PC-3 (cell line): ENCODE measurements at regions not wholly inside any gene's neighbourhood (a gene's known extent, or its start where the extent isn't known, plus 50 kb on each side); places are given as distances from the start of the nearest gene placed in this dataset.

ENCODE experiments used
- ATAC-seq: fragments of 200-7000 bp; cut with Tn5 transposase; 2 replicates; pipeline ENCODE4 v1.9.1; 2020; ENCODE audit warnings: mild to moderate bottlenecking, moderate library complexity
- BruUV-seq: library from RNA; stranded (reverse); fragments of 400-500 nt; replicated peaks from 2 replicates; lab custom pipeline; 2021; lab: Mats Ljungman, UMichigan
- CTCF ChIA-PET: fragments of 300-600 bp; sonication (Branson Sonifier 250); formaldehyde crosslinking; loops from one replicate; lab custom pipeline; 2022; ENCODE audit warnings: antibody characterized with exemption; lab: Charles Lee
- POLR2A ChIA-PET: fragments of 300-600 bp; sonication (Branson Sonifier 250); formaldehyde crosslinking; loops from one replicate; lab custom pipeline; 2022; ENCODE audit warnings: antibody characterized with exemption; ENCODE audit not compliant: unreplicated experiment; lab: Charles Lee
- DNase-seq: peaks from one replicate; pipeline ENCODE4 v3.0.0-alpha.2; 2015
- H2AFZ ChIP-seq: fragments of 300-600 bp; sonication (generic); 2 replicates; pipeline ENCODE4 v1.6.0; 2016; ENCODE audit warnings: antibody characterized with exemption, low read length
- H3F3A ChIP-seq: fragments of 300-600 bp; sonication (generic); one replicate; pipeline ENCODE4 v1.6.0; 2017; ENCODE audit warnings: antibody characterized with exemption, low read length, control low read depth, mild to moderate bottlenecking; ENCODE audit not compliant: unreplicated experiment
- H3K27ac ChIP-seq: fragments of 300-600 bp; sonication (generic); 2 replicates; pipeline ENCODE4 v1.5.1; 2016; ENCODE audit warnings: mild to moderate bottlenecking, low read length
- H3K27me3 ChIP-seq: fragments of 300-600 bp; sonication (generic); 2 replicates; pipeline ENCODE4 v1.6.1; 2016; ENCODE audit warnings: low read length, mixed read lengths
- H3K36me3 ChIP-seq: fragments of 300-600 bp; sonication (generic); 2 replicates; pipeline ENCODE4 v1.6.1; 2016; ENCODE audit warnings: low read depth, mixed run types, low read length, mixed read lengths
- H3K4me1 ChIP-seq: fragments of 300-600 bp; sonication (generic); 2 replicates; pipeline ENCODE4 v1.5.1; 2016; ENCODE audit warnings: low read length; ENCODE audit not compliant: insufficient read depth
- H3K4me2 ChIP-seq: fragments of 300-600 bp; sonication (generic); 2 replicates; pipeline ENCODE4 v1.6.0; 2016; ENCODE audit warnings: low read length
- H3K4me3 ChIP-seq: fragments of 300-600 bp; sonication (generic); 2 replicates; pipeline ENCODE4 v1.5.1; 2016; ENCODE audit warnings: mild to moderate bottlenecking, low read length, mixed read lengths
- H3K79me2 ChIP-seq: fragments of 300-600 bp; sonication (generic); 2 replicates; pipeline ENCODE4 v1.6.1; 2017; ENCODE audit warnings: low read length, mixed read lengths
- H3K9ac ChIP-seq: fragments of 300-600 bp; sonication (generic); 2 replicates; pipeline ENCODE4 v1.6.0; 2016; ENCODE audit warnings: mild to moderate bottlenecking, low read length
- H3K9me2 ChIP-seq: fragments of 300-600 bp; sonication (generic); replicated peaks from 2 replicates; pipeline ENCODE4 v1.6.1; 2016; ENCODE audit warnings: mixed run types, low read length, mixed read lengths
- H3K9me3 ChIP-seq: fragments of 300-600 bp; sonication (generic); 2 replicates; pipeline ENCODE4 v1.6.1; 2016; ENCODE audit warnings: low read length, mixed read lengths
- H4K20me1 ChIP-seq: fragments of 300-600 bp; sonication (generic); 2 replicates; pipeline ENCODE4 v1.6.1; 2016; ENCODE audit warnings: low read length, mixed read lengths
- EZH2 ChIP-seq: fragments of 300-600 bp; sonication (generic); IDR thresholded peaks from one replicate; pipeline ENCODE4 v1.6.1; 2017; ENCODE audit warnings: antibody characterized with exemption, mild to moderate bottlenecking, low read length; ENCODE audit not compliant: unreplicated experiment
- EZH2phosphoT487 ChIP-seq: fragments of 300-600 bp; sonication (generic); IDR thresholded peaks from 2 replicates; pipeline ENCODE4 v1.6.1; 2018; ENCODE audit warnings: mild to moderate bottlenecking, antibody characterized with exemption, low read length, borderline replicate concordance
- intact Hi-C: fragments of 100-400 bp; cut with micrococcal nuclease; formaldehyde crosslinking; loops from 2 replicates; pipeline ENCODE4 v1.9.0; 2023
- TF ChIP-seq, protein P1 (sequence below): fragments of 300-600 bp; sonication (generic); conservative IDR thresholded peaks from 2 replicates; pipeline ENCODE4 v1.5.1; 2017; ENCODE audit warnings: antibody characterized with exemption, low read depth, mild to moderate bottlenecking, low read length

DNA sequence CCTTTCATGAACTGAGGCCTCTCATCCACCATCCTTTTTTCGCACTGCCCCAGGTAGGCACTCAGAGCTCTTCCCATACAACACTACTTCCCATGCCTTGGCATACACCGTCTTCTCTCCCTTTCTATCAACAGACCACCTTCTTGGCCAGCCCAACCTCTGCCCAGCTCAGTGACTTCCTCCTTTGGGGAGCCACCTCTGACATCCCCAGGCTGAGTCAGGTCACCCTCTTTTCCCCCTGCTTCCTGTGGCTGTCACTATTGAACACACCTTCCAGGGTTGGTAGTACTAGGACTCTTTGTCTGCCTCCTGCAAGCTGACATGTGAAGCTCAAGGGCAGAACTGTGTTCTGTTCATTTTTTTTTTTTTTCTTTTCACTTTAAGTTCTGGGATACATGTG, 283.2 kb downstream of the SETD4 start:
- H3K9ac ChIP-seq, result peak overlapping the region; percentile 31; the same call in 1 of the 2 replicates
- H3K4me2 ChIP-seq, result no peak overlapping the region
- H3K79me2 ChIP-seq, result no peaks in the 10 kb centered on the region
- no peaks in the 10 kb centered on the region for H3K27me3 ChIP-seq
- ATAC-seq (no peak), DNase-seq (no peak)
- H3K9me3 ChIP-seq, result no peaks in the 10 kb centered on the region
- no TSS peak for BruUV-seq
- no peak overlapping the region for H2AFZ ChIP-seq
- no peaks in the 10 kb centered on the region for H3F3A ChIP-seq
- ChIA-PET CTCF (no interaction called here), POLR2A (no interaction called here)
- H3K4me1 ChIP-seq, result peaks cover 40% of the 10 kb centered on the region
- H3K27ac ChIP-seq, result peak overlapping the region; percentile 80
- intact Hi-C loops, result no loop called here
- no peak overlapping the region for H3K4me3 ChIP-seq
- no peaks in the 10 kb centered on the region for H4K20me1 ChIP-seq
- no peaks in the 10 kb centered on the region for H3K9me2 ChIP-seq
- TF ChIP-seq EZH2 (no peak), EZH2phosphoT487 (no peak)
- TF ChIP-seq, protein P1, sequence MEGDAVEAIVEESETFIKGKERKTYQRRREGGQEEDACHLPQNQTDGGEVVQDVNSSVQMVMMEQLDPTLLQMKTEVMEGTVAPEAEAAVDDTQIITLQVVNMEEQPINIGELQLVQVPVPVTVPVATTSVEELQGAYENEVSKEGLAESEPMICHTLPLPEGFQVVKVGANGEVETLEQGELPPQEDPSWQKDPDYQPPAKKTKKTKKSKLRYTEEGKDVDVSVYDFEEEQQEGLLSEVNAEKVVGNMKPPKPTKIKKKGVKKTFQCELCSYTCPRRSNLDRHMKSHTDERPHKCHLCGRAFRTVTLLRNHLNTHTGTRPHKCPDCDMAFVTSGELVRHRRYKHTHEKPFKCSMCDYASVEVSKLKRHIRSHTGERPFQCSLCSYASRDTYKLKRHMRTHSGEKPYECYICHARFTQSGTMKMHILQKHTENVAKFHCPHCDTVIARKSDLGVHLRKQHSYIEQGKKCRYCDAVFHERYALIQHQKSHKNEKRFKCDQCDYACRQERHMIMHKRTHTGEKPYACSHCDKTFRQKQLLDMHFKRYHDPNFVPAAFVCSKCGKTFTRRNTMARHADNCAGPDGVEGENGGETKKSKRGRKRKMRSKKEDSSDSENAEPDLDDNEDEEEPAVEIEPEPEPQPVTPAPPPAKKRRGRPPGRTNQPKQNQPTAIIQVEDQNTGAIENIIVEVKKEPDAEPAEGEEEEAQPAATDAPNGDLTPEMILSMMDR, result no peak
- H3K36me3 ChIP-seq, result no peaks in the 10 kb centered on the region

DNA sequence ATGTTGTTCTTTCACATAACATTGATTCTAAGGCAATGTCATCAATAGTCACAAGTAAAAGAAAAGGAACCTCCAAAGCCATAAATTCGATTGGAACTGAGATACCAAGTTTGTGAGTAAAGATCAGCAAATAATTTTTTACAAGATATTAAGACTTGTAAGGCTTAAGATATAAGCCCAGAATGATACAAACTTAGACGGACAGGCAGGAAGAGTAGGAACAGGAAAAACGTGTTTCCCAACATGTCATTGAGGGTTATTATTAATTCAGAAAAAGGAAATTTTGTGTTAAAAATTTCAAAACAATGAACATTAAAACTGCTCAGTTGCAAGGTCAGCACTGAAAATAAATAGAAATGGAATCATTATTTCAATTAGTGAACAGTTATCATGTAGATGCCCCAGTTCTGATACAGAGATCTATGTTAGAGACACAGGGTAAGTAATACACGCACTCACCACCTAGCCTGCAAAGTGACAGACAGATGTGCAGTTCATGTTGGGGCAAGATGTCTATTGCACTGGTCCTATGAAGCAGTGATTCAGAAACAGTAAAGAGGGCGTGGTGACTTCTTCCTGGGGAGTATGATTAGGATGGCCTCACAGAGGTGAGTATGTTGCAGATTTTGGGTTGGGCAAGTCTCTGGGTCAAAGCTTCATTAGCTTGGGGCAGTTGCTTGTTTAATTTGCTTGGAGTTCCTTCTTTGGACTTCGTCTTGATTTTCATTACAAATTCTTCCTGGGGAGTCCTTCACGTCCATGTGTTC, 284.4 kb downstream of the SETD4 start:
- Histone ChIP-seq H3K27me3 (no peaks in the 10 kb centered on the region), H4K20me1 (no peaks in the 10 kb centered on the region), H3K9me3 (no peaks in the 10 kb centered on the region), H3K36me3 (no peaks in the 10 kb centered on the region), H3K9me2 (no peaks in the 10 kb centered on the region), H3K4me3 (no peak overlapping the region), H3K27ac (peak overlapping the region; percentile 80), H3K79me2 (no peaks in the 10 kb centered on the region), H3K4me2 (peak overlapping the region; percentile 17), H3K4me1 (peaks cover 40% of the 10 kb centered on the region), H3F3A (no peaks in the 10 kb centered on the region), H3K9ac (peak overlapping the region; percentile 31; the same call in 1 of the 2 replicates), H2AFZ (no peak overlapping the region)
- no peak for TF ChIP-seq EZH2
- TF ChIP-seq, protein P1, result no peak
- no peak for TF ChIP-seq EZH2phosphoT487
- POLR2A ChIA-PET, result interaction anchor here (0.5 kb wide), 1 partner anchor 1443 kb away, joined by 14 read pairs; no protein-coding TSS in a partner anchor
- no TSS peak for BruUV-seq
- CTCF ChIA-PET, result no interaction called here
- ATAC-seq (peak; percentile 67), DNase-seq (peak; percentile 74)
- intact Hi-C loops, result no loop called here
